SJSA1 (cell line): ENCODE measurements at regions not wholly inside any gene's neighbourhood (a gene's known extent, or its start where the extent isn't known, plus 50 kb on each side); places are given as distances from the start of the nearest gene placed in this dataset.

Source experiments
- DNase-seq, 2 experiments: peaks; one replicate each; pipeline ENCODE4 v3.0.0-alpha.2; 2015 to 2020; ENCODE audit warnings: low spot score in 2 of 2, low read depth in 1 of 2
- H3K27ac ChIP-seq: fragments of 250-450 bp; sonication (Bioruptor Pico); 2 replicates; pipeline ENCODE4 v1.5.1; 2020; ENCODE audit warnings: mild to moderate bottlenecking, moderate library complexity
- H3K27me3 ChIP-seq: fragments of 250-450 bp; sonication (Bioruptor Pico); replicated peaks from 2 replicates; pipeline ENCODE4 v1.5.1; 2020; ENCODE audit warnings: mild to moderate bottlenecking, moderate library complexity
- H3K36me3 ChIP-seq: fragments of 250-450 bp; sonication (Bioruptor Pico); 2 replicates; pipeline ENCODE4 v1.5.1; 2020; ENCODE audit warnings: mild to moderate bottlenecking
- H3K4me1 ChIP-seq: fragments of 250-450 bp; sonication (Bioruptor Pico); replicated peaks from 2 replicates; pipeline ENCODE4 v1.6.1; 2021; ENCODE audit warnings: mild to moderate bottlenecking
- H3K4me3 ChIP-seq: fragments of 250-450 bp; sonication (Bioruptor Pico); 2 replicates; pipeline ENCODE4 v1.5.1; 2020; ENCODE audit warnings: mild to moderate bottlenecking
- H3K9me3 ChIP-seq: fragments of 250-450 bp; sonication (Bioruptor Pico); replicated peaks from 2 replicates; pipeline ENCODE4 v1.5.1; 2020; ENCODE audit warnings: mild to moderate bottlenecking

GRCh38 chr16:54455030-54455725 lies 168.6 kb upstream of the IRX3 start:
- Histone ChIP-seq H3K4me1 (peaks cover 12% of the 10 kb centered on the region), H3K36me3 (no peaks in the 10 kb centered on the region), H3K27me3 (no peaks in the 10 kb centered on the region), H3K9me3 (no peaks in the 10 kb centered on the region), H3K4me3 (no peak overlapping the region), H3K27ac (no peak overlapping the region)
- DNase-seq, result no peak

- H3K36me3 ChIP-seq, result no peaks in the 10 kb centered on the region
- H3K9me3 ChIP-seq, result no peaks in the 10 kb centered on the region
- no peak for DNase-seq
- peaks cover 6% of the 10 kb centered on the region for H3K4me1 ChIP-seq
- H3K27ac ChIP-seq, result no peak overlapping the region
- H3K27me3 ChIP-seq, result no peaks in the 10 kb centered on the region
- no peak overlapping the region for H3K4me3 ChIP-seq
Observed at GRCh38 chr16:54454616-54455015, 168.0 kb upstream of the IRX3 start.

GRCh38 chr16:54453871-54454270 lies 167.3 kb upstream of the IRX3 start:
- Histone ChIP-seq H3K4me3 (no peak overlapping the region), H3K9me3 (no peaks in the 10 kb centered on the region), H3K36me3 (no peaks in the 10 kb centered on the region), H3K27ac (no peak overlapping the region), H3K27me3 (no peaks in the 10 kb centered on the region), H3K4me1 (peaks cover 3% of the 10 kb centered on the region)
- no peak for DNase-seq

- H3K27ac ChIP-seq, result peak overlapping the region; percentile 43; the same call in 1 of the 2 replicates
- peaks cover 35% of the 10 kb centered on the region for H3K4me1 ChIP-seq
- no peak overlapping the region for H3K4me3 ChIP-seq
- H3K27me3 ChIP-seq, result no peaks in the 10 kb centered on the region
- no peaks in the 10 kb centered on the region for H3K36me3 ChIP-seq
- no peaks in the 10 kb centered on the region for H3K9me3 ChIP-seq
- peak; percentile 57 to 63 for DNase-seq
Observed at GRCh38 chr16:54447576-54448440, 161.2 kb upstream of the IRX3 start.

- H3K4me3 ChIP-seq, result no peak overlapping the region
- peaks cover 35% of the 10 kb centered on the region for H3K4me1 ChIP-seq
- H3K27ac ChIP-seq, result no peak overlapping the region
- no peaks in the 10 kb centered on the region for H3K27me3 ChIP-seq
- DNase-seq, result peak; percentile 55 to 65
- H3K36me3 ChIP-seq, result no peaks in the 10 kb centered on the region
- no peaks in the 10 kb centered on the region for H3K9me3 ChIP-seq
Observed at GRCh38 chr16:54446639-54447038, 160.1 kb upstream of the IRX3 start.

- Histone ChIP-seq H3K27ac (no peak overlapping the region), H3K36me3 (no peaks in the 10 kb centered on the region), H3K27me3 (no peaks in the 10 kb centered on the region; the same call in 1 of the 2 replicates), H3K4me1 (peaks cover 35% of the 10 kb centered on the region), H3K9me3 (no peaks in the 10 kb centered on the region), H3K4me3 (no peak overlapping the region)
- DNase-seq, result no peak
Observed at GRCh38 chr16:54444851-54445458, 158.4 kb upstream of the IRX3 start.

GRCh38 chr16:54443839-54444238 lies 157.3 kb upstream of the IRX3 start:
- Histone ChIP-seq H3K27me3 (peaks cover 6% of the 10 kb centered on the region), H3K36me3 (no peaks in the 10 kb centered on the region), H3K27ac (no peak overlapping the region), H3K9me3 (no peaks in the 10 kb centered on the region), H3K4me3 (no peak overlapping the region), H3K4me1 (peaks cover 31% of the 10 kb centered on the region)
- DNase-seq, result no peak

GRCh38 chr16:54443352-54443751 lies 156.8 kb upstream of the IRX3 start:
- no peak overlapping the region for H3K27ac ChIP-seq
- no peak overlapping the region for H3K4me3 ChIP-seq
- H3K4me1 ChIP-seq, result peaks cover 27% of the 10 kb centered on the region
- no peaks in the 10 kb centered on the region for H3K36me3 ChIP-seq
- DNase-seq, result no peak
- no peaks in the 10 kb centered on the region for H3K9me3 ChIP-seq
- H3K27me3 ChIP-seq, result peaks cover 6% of the 10 kb centered on the region

- peaks cover 6% of the 10 kb centered on the region for H3K27me3 ChIP-seq
- no peak overlapping the region for H3K27ac ChIP-seq
- DNase-seq, result no peak
- H3K4me3 ChIP-seq, result no peak overlapping the region
- H3K9me3 ChIP-seq, result no peaks in the 10 kb centered on the region
- H3K36me3 ChIP-seq, result no peaks in the 10 kb centered on the region
- peaks cover 22% of the 10 kb centered on the region for H3K4me1 ChIP-seq
Observed at GRCh38 chr16:54442864-54443263, 156.3 kb upstream of the IRX3 start.

GRCh38 chr16:54438469-54438868 lies 151.9 kb upstream of the IRX3 start:
- no peaks in the 10 kb centered on the region for H3K36me3 ChIP-seq
- DNase-seq, result no peak
- no peaks in the 10 kb centered on the region; the same call in 1 of the 2 replicates for H3K9me3 ChIP-seq
- H3K4me1 ChIP-seq, result no peaks in the 10 kb centered on the region
- peaks cover 6% of the 10 kb centered on the region for H3K27me3 ChIP-seq
- no peak overlapping the region for H3K4me3 ChIP-seq
- no peak overlapping the region for H3K27ac ChIP-seq

GRCh38 chr16:54437921-54438320 lies 151.3 kb upstream of the IRX3 start:
- Histone ChIP-seq H3K4me1 (no peaks in the 10 kb centered on the region), H3K9me3 (no peaks in the 10 kb centered on the region; the same call in 1 of the 2 replicates), H3K36me3 (no peaks in the 10 kb centered on the region), H3K4me3 (no peak overlapping the region), H3K27me3 (peaks cover 6% of the 10 kb centered on the region), H3K27ac (no peak overlapping the region)
- no peak for DNase-seq

- no peaks in the 10 kb centered on the region for H3K36me3 ChIP-seq
- H3K27me3 ChIP-seq, result peaks cover 6% of the 10 kb centered on the region
- DNase-seq, result no peak
- no peak overlapping the region for H3K4me3 ChIP-seq
- H3K27ac ChIP-seq, result no peak overlapping the region
- H3K9me3 ChIP-seq, result no peaks in the 10 kb centered on the region; the same call in 1 of the 2 replicates
- H3K4me1 ChIP-seq, result no peaks in the 10 kb centered on the region
Observed at GRCh38 chr16:54437401-54437800, 150.8 kb upstream of the IRX3 start.

GRCh38 chr16:54436346-54436745 lies 149.8 kb upstream of the IRX3 start:
- H3K27me3 ChIP-seq, result peaks cover 6% of the 10 kb centered on the region
- no peak for DNase-seq
- H3K36me3 ChIP-seq, result no peaks in the 10 kb centered on the region
- H3K4me1 ChIP-seq, result peaks cover 5% of the 10 kb centered on the region
- no peak overlapping the region for H3K27ac ChIP-seq
- H3K4me3 ChIP-seq, result no peak overlapping the region
- no peaks in the 10 kb centered on the region; the same call in 1 of the 2 replicates for H3K9me3 ChIP-seq

- H3K4me1 ChIP-seq, result peaks cover 19% of the 10 kb centered on the region
Observed at GRCh38 chr16:54434859-54435258, 148.3 kb upstream of the IRX3 start.

More at GRCh38 chr16:54434859-54435258, 148.3 kb upstream of the IRX3 start:
- Histone ChIP-seq H3K27me3 (peaks cover 5% of the 10 kb centered on the region), H3K9me3 (peaks cover 2% of the 10 kb centered on the region), H3K27ac (no peak overlapping the region), H3K36me3 (no peaks in the 10 kb centered on the region), H3K4me3 (no peak overlapping the region)
- DNase-seq, result no peak
